Suprapubic skin (tissue), 4 donors: ENCODE measurements at regions not wholly inside any gene's neighbourhood (a gene's known extent, or its start where the extent isn't known, plus 50 kb on each side); places are given as distances from the start of the nearest gene placed in this dataset.

Source experiments
- DNase-seq, 2 donors: peaks; one replicate each; pipeline ENCODE4 v3.0.0-alpha.2; 2019; ENCODE audit warnings: low spot score in 2 of 2
- H3K27ac ChIP-seq: fragments of 200-600 bp; sonication (generic); one replicate; pipeline ENCODE4 v1.5.1; 2019
- H3K27me3 ChIP-seq: fragments of 200-600 bp; sonication (generic); one replicate; pipeline ENCODE4 v1.5.1; 2019
- H3K36me3 ChIP-seq: fragments of 200-600 bp; sonication (generic); one replicate; pipeline ENCODE4 v1.5.1; 2019
- H3K4me1 ChIP-seq: fragments of 200-600 bp; sonication (generic); one replicate; pipeline ENCODE4 v1.5.1; 2019
- H3K4me3 ChIP-seq: fragments of 200-600 bp; sonication (generic); one replicate; pipeline ENCODE4 v1.5.1; 2019; ENCODE audit warnings: mild to moderate bottlenecking
- H3K9me3 ChIP-seq: fragments of 200-600 bp; sonication (generic); one replicate; pipeline ENCODE4 v1.5.1; 2019
- CTCF ChIP-seq, 2 donors: fragments of 200-600 bp in 1 of 2; fragments of 450-650 bp in 1 of 2; sonication (generic) in 1 of 2; IDR thresholded peaks; one replicate each; pipeline ENCODE4 v1.5.1; 2016 to 2019; ENCODE audit warnings: antibody characterized with exemption in 2 of 2, mild to moderate bottlenecking in 1 of 2, moderate library complexity in 1 of 2
- EP300 ChIP-seq: sonication (generic); formaldehyde crosslinking; IDR thresholded peaks from one replicate; pipeline ENCODE4 v1.6.1; 2017; ENCODE audit warnings: antibody characterized with exemption
- POLR2A ChIP-seq, 2 donors: fragments of 450-650 bp; IDR thresholded peaks; one replicate each; pipeline ENCODE4 v1.6.1; 2017; ENCODE audit warnings: antibody characterized with exemption in 2 of 2, mild to moderate bottlenecking in 2 of 2, moderate library complexity in 2 of 2
- POLR2AphosphoS5 ChIP-seq, 3 donors: sonication (generic); formaldehyde crosslinking; IDR thresholded peaks; one replicate each; pipeline ENCODE4 v1.6.1; 2017; ENCODE audit warnings: antibody characterized with exemption in 3 of 3
- WGBS: methylation state at CpG from one replicate; pipeline ENCODE4 v1.1.5; 2018; 5-methylcytosine and 5-hydroxymethylcytosine counted together

- Histone ChIP-seq H3K27ac (no peak overlapping the region), H3K9me3 (no peaks in the 10 kb centered on the region), H3K27me3 (peaks cover 3% of the 10 kb centered on the region), H3K4me1 (no peaks in the 10 kb centered on the region), H3K4me3 (no peak overlapping the region), H3K36me3 (no peaks in the 10 kb centered on the region)
- no peak for DNase-seq
- 70% methylated on average over 4 of the region's 4 CpGs for WGBS
- no peak for TF ChIP-seq CTCF (IDR thresholded peaks at IDR 0.05)
- no peak for TF ChIP-seq POLR2A (IDR thresholded peaks at IDR 0.05)
- TF ChIP-seq EP300 = no peak
- TF ChIP-seq POLR2AphosphoS5 (IDR thresholded peaks at IDR 0.05) = no peak
Observed at GRCh38 chr12:5186715-5187114, 143.0 kb downstream of the KCNA5 start.

- no peak overlapping the region for H3K27ac ChIP-seq
- 74% methylated on average over 2 of the region's 2 CpGs for WGBS
Observed at GRCh38 chr12:5187136-5187535, 143.5 kb downstream of the KCNA5 start.

GRCh38 chr12:5188472-5188871, 144.8 kb downstream of the KCNA5 start:
- WGBS = 69% methylated on average over 4 of the region's 4 CpGs
- Histone ChIP-seq H3K36me3 (no peaks in the 10 kb centered on the region), H3K4me3 (no peak overlapping the region), H3K4me1 (no peaks in the 10 kb centered on the region), H3K27ac (no peak overlapping the region), H3K27me3 (peaks cover 3% of the 10 kb centered on the region), H3K9me3 (no peaks in the 10 kb centered on the region)
- DNase-seq = no peak
- TF ChIP-seq CTCF (IDR thresholded peaks at IDR 0.05) = no peak

More at GRCh38 chr12:5187136-5187535, 143.5 kb downstream of the KCNA5 start:
- Histone ChIP-seq H3K27me3 (peaks cover 3% of the 10 kb centered on the region), H3K4me3 (no peak overlapping the region), H3K9me3 (no peaks in the 10 kb centered on the region), H3K36me3 (no peaks in the 10 kb centered on the region), H3K4me1 (no peaks in the 10 kb centered on the region)
- TF ChIP-seq POLR2AphosphoS5 (IDR thresholded peaks at IDR 0.05) (no peak), POLR2A (IDR thresholded peaks at IDR 0.05) (no peak), CTCF (IDR thresholded peaks at IDR 0.05) (no peak), EP300 (no peak)
- DNase-seq = no peak

- Histone ChIP-seq H3K4me3 (no peak overlapping the region), H3K9me3 (no peaks in the 10 kb centered on the region), H3K27ac (no peak overlapping the region), H3K36me3 (no peaks in the 10 kb centered on the region), H3K4me1 (no peaks in the 10 kb centered on the region), H3K27me3 (peaks cover 3% of the 10 kb centered on the region)
- no peak for TF ChIP-seq CTCF (IDR thresholded peaks at IDR 0.05)
- TF ChIP-seq POLR2AphosphoS5 (IDR thresholded peaks at IDR 0.05) = no peak
- no peak for TF ChIP-seq EP300
- TF ChIP-seq POLR2A (IDR thresholded peaks at IDR 0.05) = no peak
- WGBS = 94% methylated on average over 4 of the region's 4 CpGs
- no peak for DNase-seq
Observed at GRCh38 chr12:5189173-5189572, 145.5 kb downstream of the KCNA5 start.

- no peaks in the 10 kb centered on the region for H3K4me1 ChIP-seq
- WGBS = 67% methylated on average over 6 of the region's 6 CpGs
- no peak for DNase-seq
- no peak for TF ChIP-seq POLR2A (IDR thresholded peaks at IDR 0.05)
- TF ChIP-seq EP300 = no peak
- TF ChIP-seq POLR2AphosphoS5 (IDR thresholded peaks at IDR 0.05) = no peak
- TF ChIP-seq CTCF (IDR thresholded peaks at IDR 0.05) = no peak
- H3K27me3 ChIP-seq = peaks cover 3% of the 10 kb centered on the region
- no peaks in the 10 kb centered on the region for H3K9me3 ChIP-seq
- H3K27ac ChIP-seq = no peak overlapping the region
- H3K36me3 ChIP-seq = no peaks in the 10 kb centered on the region
- H3K4me3 ChIP-seq = no peak overlapping the region
Observed at GRCh38 chr12:5191803-5192538, 148.3 kb downstream of the KCNA5 start.
